OCI-LY7 (cell line): ENCODE measurements at regions not wholly inside any gene's neighbourhood (a gene's known extent, or its start where the extent isn't known, plus 50 kb on each side); places are given as distances from the start of the nearest gene placed in this dataset.

Source experiments
- BruUV-seq: library from RNA; stranded (reverse); fragments of 400-500 nt; replicated peaks from 2 replicates; lab custom pipeline; 2021; lab: Mats Ljungman, UMichigan
- CTCF ChIA-PET: fragments of 300-600 bp; sonication (Branson Sonifier 250); formaldehyde crosslinking; loops from one replicate; lab custom pipeline; 2022; ENCODE audit warnings: antibody characterized with exemption; ENCODE audit not compliant: unreplicated experiment; lab: Charles Lee
- POLR2A ChIA-PET: fragments of 300-600 bp; sonication (Branson Sonifier 250); formaldehyde crosslinking; loops from one replicate; lab custom pipeline; 2022; ENCODE audit warnings: antibody characterized with exemption; lab: Charles Lee
- DNase-seq: peaks from one replicate; pipeline ENCODE4 v3.0.0-alpha.2; 2015; ENCODE audit warnings: low spot score
- H2AFZ ChIP-seq: fragments of 200-600 bp; sonication (generic), shearing (Covaris generic); 2 replicates; pipeline ENCODE4 v1.6.1; 2014; ENCODE audit warnings: mild to moderate bottlenecking, antibody characterized with exemption, low read length, moderate library complexity
- H3K27ac ChIP-seq: fragments of 200-600 bp; sonication (generic); 2 replicates; pipeline ENCODE4 v1.5.1; 2014; ENCODE audit warnings: mixed run types, low read depth, mild to moderate bottlenecking, moderate library complexity, low read length, inconsistent platforms; ENCODE audit not compliant: poor library complexity, severe bottlenecking
- H3K36me3 ChIP-seq: fragments of 200-600 bp; sonication (generic); 2 replicates; pipeline ENCODE4 v1.6.1; 2014; ENCODE audit warnings: mild to moderate bottlenecking, antibody characterized with exemption, low read length, moderate library complexity, mixed read lengths; ENCODE audit not compliant: insufficient read depth
- H3K4me1 ChIP-seq: fragments of 200-600 bp; sonication (generic); 2 replicates; pipeline ENCODE4 v1.5.1; 2014; ENCODE audit warnings: mild to moderate bottlenecking, low read length; ENCODE audit not compliant: insufficient read depth, poor library complexity, severe bottlenecking
- H3K4me2 ChIP-seq: fragments of 200-600 bp; sonication (generic); 2 replicates; pipeline ENCODE4 v1.6.1; 2014; ENCODE audit warnings: mild to moderate bottlenecking, low read length
- H3K4me3 ChIP-seq: fragments of 200-600 bp; sonication (generic); 2 replicates; pipeline ENCODE4 v1.5.1; 2014; ENCODE audit warnings: mild to moderate bottlenecking, low read depth, low read length; ENCODE audit not compliant: poor library complexity, severe bottlenecking
- H3K79me2 ChIP-seq: fragments of 200-600 bp; sonication (generic); 2 replicates; pipeline ENCODE4 v1.6.1; 2016; ENCODE audit warnings: low read depth, mild to moderate bottlenecking, low read length, moderate library complexity, mixed read lengths; ENCODE audit not compliant: insufficient read depth
- H3K9me2 ChIP-seq: fragments of 200-600 bp; sonication (generic); 2 replicates; pipeline ENCODE4 v1.6.1; 2016; ENCODE audit warnings: mild to moderate bottlenecking, low read length, mixed read lengths; ENCODE audit not compliant: insufficient read depth
- H3K9me3 ChIP-seq: fragments of 200-600 bp; sonication (generic); 2 replicates; pipeline ENCODE4 v1.6.1; 2014; ENCODE audit warnings: mild to moderate bottlenecking, mixed run types, low read length, mixed read lengths
- H4K20me1 ChIP-seq: fragments of 200-600 bp; sonication (generic); 2 replicates; pipeline ENCODE4 v1.6.1; 2014; ENCODE audit warnings: mild to moderate bottlenecking, antibody characterized with exemption, low read length, moderate library complexity, mixed read lengths; ENCODE audit not compliant: insufficient read depth
- CTCF ChIP-seq: fragments of 200-600 bp; sonication (generic); conservative IDR thresholded peaks from 2 replicates; pipeline ENCODE4 v1.5.1; 2014; ENCODE audit warnings: mild to moderate bottlenecking, antibody characterized with exemption, low read length, moderate library complexity, mixed read lengths
- EZH2phosphoT487 ChIP-seq: fragments of 200-600 bp; sonication (generic); IDR thresholded peaks from 2 replicates; pipeline ENCODE4 v1.6.1; 2018; ENCODE audit warnings: low read depth, borderline replicate concordance, mild to moderate bottlenecking, mixed run types, antibody characterized with exemption, low read length, moderate library complexity, mixed read lengths
- intact Hi-C: fragments of 100-400 bp; cut with micrococcal nuclease; formaldehyde crosslinking; loops from one replicate; pipeline ENCODE4 v1.10.0; 2022; ENCODE audit not compliant: unreplicated experiment

- CTCF ChIA-PET, result no interaction called here
- POLR2A ChIA-PET, result no interaction called here
- H3K36me3 ChIP-seq, result no peaks in the 10 kb centered on the region
- no peak overlapping the region for H3K27ac ChIP-seq
- intact Hi-C loops, result no loop called here
- H3K4me1 ChIP-seq, result no peaks in the 10 kb centered on the region
- no peaks in the 10 kb centered on the region for H4K20me1 ChIP-seq
- TF ChIP-seq EZH2phosphoT487 (no peak), CTCF (no peak)
- H3K9me2 ChIP-seq, result no peaks in the 10 kb centered on the region
- H3K4me3 ChIP-seq, result no peak overlapping the region
- H3K9me3 ChIP-seq, result no peaks in the 10 kb centered on the region
- DNase-seq, result no peak
- no peak overlapping the region for H2AFZ ChIP-seq
- no peaks in the 10 kb centered on the region for H3K79me2 ChIP-seq
- no peak overlapping the region for H3K4me2 ChIP-seq
- BruUV-seq, result no TSS peak
These were observed 314.7 kb downstream of the HAPSTR1 start for GRCh38 chr16:9406038-9406712.

GRCh38 chr16:9407206-9407758, 315.8 kb downstream of the HAPSTR1 start:
- no peak overlapping the region for H3K4me2 ChIP-seq
- H3K9me3 ChIP-seq, result no peaks in the 10 kb centered on the region
- no peak overlapping the region for H2AFZ ChIP-seq
- no peaks in the 10 kb centered on the region for H3K4me1 ChIP-seq
- intact Hi-C loops, result no loop called here
- H3K9me2 ChIP-seq, result no peaks in the 10 kb centered on the region
- ChIA-PET POLR2A (no interaction called here), CTCF (no interaction called here)
- H4K20me1 ChIP-seq, result no peaks in the 10 kb centered on the region
- no TSS peak for BruUV-seq
- no peak for DNase-seq
- H3K27ac ChIP-seq, result no peak overlapping the region
- no peak for TF ChIP-seq EZH2phosphoT487
- no peak for TF ChIP-seq CTCF
- H3K36me3 ChIP-seq, result no peaks in the 10 kb centered on the region
- H3K79me2 ChIP-seq, result no peaks in the 10 kb centered on the region
- H3K4me3 ChIP-seq, result no peak overlapping the region

DNA sequence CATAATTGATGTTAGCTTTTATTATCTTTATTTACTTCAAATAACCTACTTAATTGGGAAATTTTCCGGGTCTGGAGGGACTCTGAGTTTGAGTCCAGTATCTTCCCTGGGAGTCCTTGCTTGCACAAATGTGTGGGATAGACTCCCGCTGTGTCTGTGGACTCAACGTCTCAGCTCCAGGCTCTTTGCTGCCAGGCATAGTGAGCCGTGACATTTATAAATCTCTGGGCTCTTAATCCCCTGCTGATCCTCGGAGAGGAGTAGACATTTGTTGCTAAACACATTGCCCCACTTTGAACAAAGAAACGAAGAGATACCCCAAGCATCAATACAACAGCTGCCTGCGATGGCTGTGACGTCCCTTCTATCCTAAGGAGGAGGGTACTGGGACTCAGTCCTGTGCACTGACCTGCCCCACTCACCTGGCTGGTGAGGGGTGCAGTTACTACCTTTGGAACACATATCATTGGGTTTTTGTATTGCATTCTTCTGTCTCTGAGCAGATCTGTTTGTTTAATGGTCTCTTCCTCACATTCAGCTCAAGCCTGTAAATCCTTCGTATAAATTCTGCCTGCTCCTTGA, 316.9 kb downstream of the HAPSTR1 start:
- Histone ChIP-seq H3K27ac (no peak overlapping the region), H4K20me1 (no peaks in the 10 kb centered on the region), H3K79me2 (no peaks in the 10 kb centered on the region), H2AFZ (no peak overlapping the region), H3K9me3 (no peaks in the 10 kb centered on the region), H3K9me2 (no peaks in the 10 kb centered on the region), H3K36me3 (no peaks in the 10 kb centered on the region), H3K4me2 (no peak overlapping the region), H3K4me3 (no peak overlapping the region), H3K4me1 (no peaks in the 10 kb centered on the region)
- CTCF ChIA-PET, result no interaction called here
- TF ChIP-seq EZH2phosphoT487 (no peak), CTCF (no peak)
- POLR2A ChIA-PET, result no interaction called here
- DNase-seq, result no peak
- BruUV-seq, result no TSS peak
- intact Hi-C loops, result no loop called here
